H9 (cell line): ENCODE measurements at regions not wholly inside any gene's neighbourhood (a gene's known extent, or its start where the extent isn't known, plus 50 kb on each side); places are given as distances from the start of the nearest gene placed in this dataset.

Experiments
- DNase-seq: peaks from one replicate; pipeline ENCODE4 v3.0.0-alpha.2; 2017
- H2AFZ ChIP-seq: one replicate; pipeline ENCODE4 v1.6.1; 2013; ENCODE audit warnings: mild to moderate bottlenecking, low read length, control low read depth, moderate library complexity
- H2AK5ac ChIP-seq: 2 replicates; pipeline ENCODE4 v1.6.1; 2013; ENCODE audit warnings: low read length, control low read depth, mixed read lengths; ENCODE audit not compliant: insufficient read length
- H2BK120ac ChIP-seq: one replicate; pipeline ENCODE4 v1.6.1; 2013; ENCODE audit warnings: low read depth, mild to moderate bottlenecking, low read length, control low read depth, inconsistent platforms; ENCODE audit not compliant: poor library complexity, severe bottlenecking
- H2BK12ac ChIP-seq: 2 replicates; pipeline ENCODE4 v1.6.1; 2013; ENCODE audit warnings: low read length, control low read depth, mixed read lengths, low read depth; ENCODE audit not compliant: insufficient read length
- H2BK15ac ChIP-seq: 2 replicates; pipeline ENCODE4 v1.6.1; 2013; ENCODE audit warnings: low read depth, low read length, control low read depth
- H2BK20ac ChIP-seq: one replicate; pipeline ENCODE4 v1.6.1; 2013; ENCODE audit warnings: low read depth, mild to moderate bottlenecking, low read length, control low read depth, inconsistent platforms; ENCODE audit not compliant: poor library complexity, severe bottlenecking
- H2BK5ac ChIP-seq: 2 replicates; pipeline ENCODE4 v1.6.1; 2013; ENCODE audit warnings: low read length, control low read depth, mixed read lengths; ENCODE audit not compliant: insufficient read length
- H3K14ac ChIP-seq: 2 replicates; pipeline ENCODE4 v1.6.1; 2013; ENCODE audit warnings: low read length, control low read depth; ENCODE audit not compliant: insufficient read depth
- H3K18ac ChIP-seq: 2 replicates; pipeline ENCODE4 v1.6.1; 2013; ENCODE audit warnings: low read depth, mild to moderate bottlenecking, mixed read lengths, low read length, control low read depth; ENCODE audit not compliant: insufficient read length
- H3K23ac ChIP-seq: 2 replicates; pipeline ENCODE4 v1.6.1; 2013; ENCODE audit warnings: low read length, control low read depth, mixed read lengths, low read depth; ENCODE audit not compliant: insufficient read length
- H3K23me2 ChIP-seq: 2 replicates; pipeline ENCODE4 v1.6.1; 2013; ENCODE audit warnings: low read depth, mild to moderate bottlenecking, mixed read lengths, low read length, control low read depth; ENCODE audit not compliant: insufficient read length, poor library complexity, severe bottlenecking
- H3K27ac ChIP-seq: 2 replicates; pipeline ENCODE4 v1.5.1; 2013; ENCODE audit warnings: low read length, control low read depth, mixed read lengths, low read depth; ENCODE audit not compliant: insufficient read length
- H3K27me3 ChIP-seq: 2 replicates; pipeline ENCODE4 v1.6.1; 2013; ENCODE audit warnings: low read length, control low read depth, inconsistent platforms; ENCODE audit not compliant: insufficient read depth
- H3K4ac ChIP-seq: 2 replicates; pipeline ENCODE4 v1.6.1; 2013; ENCODE audit warnings: low read depth, mild to moderate bottlenecking, control low read depth, inconsistent platforms, low read length, moderate library complexity
- H3K4me1 ChIP-seq: 2 replicates; pipeline ENCODE4 v1.6.1; 2013; ENCODE audit warnings: low read length, control low read depth, inconsistent platforms; ENCODE audit not compliant: insufficient read depth
- H3K4me2 ChIP-seq: 2 replicates; pipeline ENCODE4 v1.6.1; 2013; ENCODE audit warnings: low read length, control low read depth, mixed read lengths; ENCODE audit not compliant: insufficient read length, insufficient read depth
- H3K56ac ChIP-seq: 2 replicates; pipeline ENCODE4 v1.6.1; 2013; ENCODE audit warnings: low read depth, mild to moderate bottlenecking, mixed read lengths, low read length, control low read depth; ENCODE audit not compliant: insufficient read length
- H3K79me1 ChIP-seq: 2 replicates; pipeline ENCODE4 v1.6.1; 2013; ENCODE audit warnings: low read depth, mild to moderate bottlenecking, moderate library complexity, low read length, control low read depth, inconsistent platforms; ENCODE audit not compliant: insufficient read depth, poor library complexity, severe bottlenecking
- H3K79me2 ChIP-seq: 2 replicates; pipeline ENCODE4 v1.6.1; 2013; ENCODE audit warnings: low read length, control low read depth, inconsistent platforms; ENCODE audit not compliant: insufficient read depth
- H3K9ac ChIP-seq: 2 replicates; pipeline ENCODE4 v1.6.1; 2013; ENCODE audit warnings: low read length, control low read depth, mixed read lengths; ENCODE audit not compliant: insufficient read length; ENCODE audit errors: extremely low read depth
- H3K9me3 ChIP-seq: one replicate; pipeline ENCODE4 v1.6.1; 2013; ENCODE audit warnings: low read depth, low read length, inconsistent platforms; ENCODE audit not compliant: control insufficient read depth
- H3T11ph ChIP-seq: one replicate; pipeline ENCODE4 v1.6.1; 2013; ENCODE audit warnings: mild to moderate bottlenecking, low read length, control low read depth, inconsistent platforms
- H4K20me1 ChIP-seq: one replicate; pipeline ENCODE4 v1.6.1; 2013; ENCODE audit not compliant: control insufficient read depth, insufficient read length, insufficient read depth
- H4K5ac ChIP-seq: 2 replicates; pipeline ENCODE4 v1.6.1; 2013; ENCODE audit warnings: low read depth, mild to moderate bottlenecking, mixed read lengths, low read length, control low read depth; ENCODE audit not compliant: insufficient read length
- H4K8ac ChIP-seq: replicated peaks from 2 replicates; pipeline ENCODE4 v1.6.1; 2013; ENCODE audit warnings: low read length, control low read depth, mixed read lengths, low read depth; ENCODE audit not compliant: insufficient read length
- H4K91ac ChIP-seq: 2 replicates; pipeline ENCODE4 v1.6.1; 2013; ENCODE audit warnings: low read depth, mild to moderate bottlenecking, moderate library complexity, mixed read lengths, low read length, control low read depth; ENCODE audit not compliant: insufficient read length
- H3K27ac Mint-ChIP-seq, 3 experiments: 2 replicates in 2 of 3; 3 replicates in 1 of 3; pipeline ENCODE4 v1.8.0; 2020 to 2021; ENCODE audit warnings: mixed read lengths in 3 of 3, mild to moderate bottlenecking in 1 of 3, moderate library complexity in 1 of 3
- H3K27me3 Mint-ChIP-seq: 2 replicates; pipeline ENCODE4 v1.8.0; 2021; ENCODE audit warnings: low read depth, mild to moderate bottlenecking, moderate library complexity, mixed read lengths
- H3K36me3 Mint-ChIP-seq, 3 experiments: 2 replicates in 2 of 3; 3 replicates in 1 of 3; pipeline ENCODE4 v1.8.0; 2020 to 2021; ENCODE audit warnings: low read depth in 3 of 3, mixed read lengths in 3 of 3; ENCODE audit not compliant: insufficient read depth in 1 of 3
- H3K4me1 Mint-ChIP-seq, 2 experiments: 2 replicates each; pipeline ENCODE4 v1.8.0; 2020; ENCODE audit warnings: mixed read lengths in 2 of 2
- H3K4me3 Mint-ChIP-seq, 2 experiments: 2 replicates in 1 of 2; 3 replicates in 1 of 2; pipeline ENCODE4 v1.8.0; 2020 to 2021; ENCODE audit warnings: mild to moderate bottlenecking in 2 of 2, mixed read lengths in 2 of 2, moderate library complexity in 1 of 2
- H3K9me3 Mint-ChIP-seq, 2 experiments: 2 replicates in 1 of 2; 3 replicates in 1 of 2; pipeline ENCODE4 v1.8.0; 2020; ENCODE audit warnings: mild to moderate bottlenecking in 2 of 2, mixed read lengths in 2 of 2, moderate library complexity in 1 of 2
- CTCF ChIP-seq: fragments of 200-600 bp; sonication (generic); conservative IDR thresholded peaks from 3 replicates; pipeline ENCODE4 v1.8.0; 2021; ENCODE audit warnings: antibody characterized with exemption, mild to moderate bottlenecking
- WGBS: extraction: QIAGEN DNeasy Blood & Tissue Kit; methylation state at CpG from one replicate; pipeline ENCODE4 v1.1.7; 2013; ENCODE audit warnings: missing lambda C conversion rate, low lambda C conversion rate, mixed read lengths; ENCODE audit not compliant: insufficient read length; ENCODE audit errors: extremely low coverage; 5-methylcytosine and 5-hydroxymethylcytosine counted together

- Histone ChIP-seq H4K5ac (no peak overlapping the region), H3T11ph (no peak overlapping the region), H3K27ac (no peak overlapping the region), H3K79me1 (no peaks in the 10 kb centered on the region), H3K23ac (no peak overlapping the region), H2BK20ac (no peak overlapping the region), H4K91ac (no peak overlapping the region), H3K14ac (no peak overlapping the region), H3K23me2 (no peaks in the 10 kb centered on the region), H3K9ac (no peak overlapping the region), H3K27me3 (no peaks in the 10 kb centered on the region), H2AFZ (no peak overlapping the region), H2BK15ac (no peak overlapping the region), H2BK12ac (no peak overlapping the region), H2BK5ac (no peak overlapping the region), H4K8ac (no peak overlapping the region), H2BK120ac (no peak overlapping the region), H2AK5ac (no peak overlapping the region), H3K4ac (no peak overlapping the region), H3K79me2 (no peaks in the 10 kb centered on the region), H3K18ac (no peak overlapping the region), H4K20me1 (no peaks in the 10 kb centered on the region), H3K4me2 (no peak overlapping the region), H3K9me3 (no peaks in the 10 kb centered on the region), H3K56ac (no peak overlapping the region), H3K4me1 (peaks cover 6% of the 10 kb centered on the region; the same call in 1 of the 2 replicates)
- no peaks in the 10 kb centered on the region for H3K27me3 Mint-ChIP-seq
- H3K27ac Mint-ChIP-seq = no peak overlapping the region
- TF ChIP-seq CTCF = no peak
- H3K36me3 Mint-ChIP-seq = no peaks in the 10 kb centered on the region
- peaks cover 19 to 26% of the 10 kb centered on the region in 2 experiments for H3K4me1 Mint-ChIP-seq
- no peak overlapping the region for H3K4me3 Mint-ChIP-seq
- no peaks in the 10 kb centered on the region for H3K9me3 Mint-ChIP-seq
- DNase-seq = no peak
- WGBS = no CpG with 5 or more reads among the region's 2 CpGs
Observed at GRCh38 chr1:80529546-80529945, 1271.2 kb upstream of the ADGRL2 start.
